GM12801 (cell line): ENCODE measurements at regions not wholly inside any gene's neighbourhood (a gene's known extent, or its start where the extent isn't known, plus 50 kb on each side); places are given as distances from the start of the nearest gene placed in this dataset.

Source experiments
- CTCF ChIP-seq: IDR thresholded peaks from one replicate; pipeline ENCODE4 v1.5.1; 2011; ENCODE audit warnings: control low read depth; ENCODE audit not compliant: insufficient read length; ENCODE audit errors: extremely low read depth

DNA sequence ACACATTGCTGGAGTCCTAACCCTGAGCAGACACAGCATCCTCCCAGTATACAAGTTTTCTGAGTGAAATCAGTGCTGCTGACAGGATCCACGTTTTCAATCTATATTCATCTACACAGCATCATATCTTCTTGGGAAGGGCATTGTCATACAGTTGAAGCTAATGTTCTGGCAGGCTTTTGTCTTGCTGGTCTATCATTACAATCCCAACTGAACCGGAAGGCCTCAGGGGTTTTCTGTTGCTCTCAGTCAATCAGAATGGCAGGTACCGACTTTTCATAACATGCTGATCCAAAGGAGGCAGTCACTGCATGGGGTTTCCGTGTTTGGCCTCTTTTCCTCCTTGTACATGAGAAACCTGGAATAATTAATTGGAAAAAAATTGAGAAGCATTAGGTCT, 2118.8 kb upstream of the WWC1 start:
- TF ChIP-seq CTCF = no peak

DNA sequence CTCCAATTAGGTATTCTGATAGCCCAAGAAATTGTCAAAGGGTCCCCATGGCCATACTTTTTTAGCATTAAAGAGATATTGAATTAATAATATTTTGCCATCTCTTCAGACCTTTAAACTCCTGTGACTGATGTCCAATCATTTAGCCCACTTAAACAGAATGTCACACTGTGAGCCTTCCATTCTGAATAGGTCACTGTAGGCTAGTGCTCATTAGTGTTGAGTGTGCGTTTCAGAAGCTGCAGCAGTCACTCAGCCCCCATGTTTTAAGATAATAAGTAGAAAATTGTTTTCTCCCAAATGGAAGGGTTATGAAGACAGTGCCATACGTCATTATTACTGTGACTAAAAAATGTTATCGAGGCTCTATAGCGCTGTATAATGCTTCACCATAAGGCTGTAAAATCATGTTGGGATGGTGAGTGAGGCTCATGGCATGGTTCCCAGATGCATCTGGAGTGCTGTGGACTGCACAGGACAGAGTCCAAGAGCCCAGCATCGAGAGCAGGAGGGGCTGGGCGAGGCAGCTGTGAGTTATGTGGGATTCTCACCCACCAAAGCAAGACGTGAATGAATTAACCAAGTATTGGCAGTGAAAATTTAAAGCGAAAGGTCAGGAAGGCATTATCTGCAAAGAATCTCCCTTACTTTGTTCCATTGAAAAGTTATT, 2112.9 kb upstream of the WWC1 start:
- no peak for TF ChIP-seq CTCF

DNA sequence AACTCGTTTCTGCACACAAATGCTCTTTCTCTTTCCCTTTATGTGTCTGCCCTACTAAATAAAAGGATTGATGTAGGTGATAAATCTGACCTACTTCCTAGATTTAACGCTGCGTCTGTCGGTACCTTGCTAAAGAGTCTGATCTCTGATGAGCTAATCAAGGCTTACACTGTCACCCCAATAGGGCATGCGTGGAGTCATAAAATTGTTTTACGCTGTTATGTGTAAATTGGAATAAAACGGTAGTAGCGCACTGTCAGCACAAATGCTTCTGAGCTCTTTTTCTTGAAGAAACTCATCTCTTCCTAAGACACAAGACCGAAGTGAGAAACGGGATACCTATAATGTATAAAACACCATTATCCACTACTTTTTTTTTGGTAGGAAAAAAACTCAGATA, 2106.3 kb upstream of the WWC1 start:
- TF ChIP-seq CTCF = no peak

DNA sequence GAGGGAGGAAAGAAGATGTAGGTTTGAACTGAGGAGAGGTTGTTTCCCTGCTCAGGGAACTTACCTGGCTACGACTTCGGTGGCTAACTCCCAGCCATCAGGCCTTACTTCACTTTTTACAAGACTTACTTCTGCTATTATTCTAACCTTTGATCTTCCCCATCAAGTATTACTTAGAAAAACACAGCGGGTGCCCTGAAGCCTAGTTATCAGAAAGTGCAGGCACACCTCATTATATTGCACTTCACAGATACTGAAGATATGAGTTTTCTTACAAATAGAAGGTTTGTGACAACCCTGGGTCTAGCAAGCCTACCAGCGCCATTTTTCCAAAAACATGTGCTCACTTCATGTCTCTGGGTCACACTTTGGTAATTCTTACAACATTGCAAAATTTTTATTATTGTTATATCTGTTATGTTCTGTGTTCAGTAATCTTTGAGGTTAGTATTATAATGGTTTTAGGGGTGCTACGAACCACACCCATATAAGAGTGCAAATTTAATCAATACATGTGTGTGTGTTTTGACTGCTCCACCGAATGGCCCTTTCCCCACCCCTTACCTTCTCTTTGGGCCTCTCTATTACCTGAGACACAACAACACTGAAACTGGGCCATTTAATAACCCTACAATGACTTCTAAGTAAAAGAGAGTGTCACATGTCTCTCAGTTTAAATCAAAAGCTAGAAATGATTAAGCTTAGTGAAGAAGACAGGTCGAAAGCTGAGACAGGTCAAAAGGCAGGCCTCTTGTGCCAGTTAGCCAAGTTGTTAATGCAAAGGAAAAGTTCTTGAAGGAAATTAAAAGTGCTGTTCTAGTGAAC, 2102.7 kb upstream of the WWC1 start:
- TF ChIP-seq CTCF = no peak

- no peak for TF ChIP-seq CTCF
Measured at GRCh38 chr5:166192696-166193095, 2098.7 kb upstream of the WWC1 start.

DNA sequence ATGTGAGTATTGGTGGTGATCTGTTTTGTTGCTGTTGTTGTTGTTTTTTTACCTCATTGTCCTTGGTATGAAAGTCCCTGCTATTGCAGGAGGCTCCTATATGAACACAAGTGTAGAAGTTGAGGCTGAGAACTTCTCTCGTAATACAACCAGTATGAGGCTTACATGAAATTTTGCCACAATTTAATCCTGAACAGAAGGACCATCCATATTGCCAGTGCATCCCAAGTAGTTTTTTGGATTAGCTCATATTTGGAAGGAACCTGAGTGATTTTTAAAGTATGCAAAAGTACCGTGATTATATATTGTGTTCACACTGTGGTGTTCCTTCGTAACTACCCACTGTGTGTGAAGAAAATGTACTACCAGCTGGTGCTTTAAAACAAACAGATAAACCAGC, 2095.5 kb upstream of the WWC1 start:
- no peak for TF ChIP-seq CTCF

- TF ChIP-seq CTCF = no peak
Measured at GRCh38 chr5:166200532-166200931, 2090.9 kb upstream of the WWC1 start.
